ENCODE measurements at regions not wholly inside any gene's neighbourhood (a gene's known extent, or its start where the extent isn't known, plus 50 kb on each side); places are given as distances from the start of the nearest gene placed in this dataset.

DNA sequence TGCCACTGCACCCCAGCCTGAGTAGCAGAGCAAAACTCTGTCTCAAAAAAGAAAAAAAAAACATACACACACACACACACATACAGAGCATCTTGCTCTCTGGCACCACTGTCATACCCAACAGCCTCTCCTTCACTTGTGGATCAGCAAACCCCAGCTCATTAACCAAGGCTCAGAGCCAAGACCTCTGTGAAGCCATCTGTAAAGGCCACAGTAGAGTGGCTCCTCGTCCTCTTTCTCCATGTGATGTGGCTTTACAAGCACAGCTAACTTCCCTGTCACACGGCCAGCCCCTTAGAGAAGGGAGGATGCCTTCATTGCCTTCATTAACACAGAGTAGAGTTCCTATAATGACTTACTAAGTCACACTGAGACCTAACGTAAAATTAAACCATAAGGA is 62.7 kb upstream of the LSM14A start:
- H3K27ac Mint-ChIP-seq, result no peak overlapping the region
- no peaks in the 10 kb centered on the region for H3K9me3 ChIP-seq (ENCODE audit: control insufficient read depth in 1 of 2, insufficient read depth in 1 of 2, low read length in 2 of 2)
- H3K4me3 Mint-ChIP-seq, result no peak overlapping the region
- ATAC-seq (ENCODE audit: poor library complexity) (no peak), DNase-seq (no peak)
- H3K4me1 ChIP-seq (ENCODE audit: insufficient read depth, low read length), result no peaks in the 10 kb centered on the region
- no peak overlapping the region for H3K27ac ChIP-seq (ENCODE audit: low read depth in 1 of 2, low read length in 2 of 2)
- ChIA-PET POLR2A (no interaction called here), CTCF (no interaction called here)
- TF ChIP-seq, protein P1, sequence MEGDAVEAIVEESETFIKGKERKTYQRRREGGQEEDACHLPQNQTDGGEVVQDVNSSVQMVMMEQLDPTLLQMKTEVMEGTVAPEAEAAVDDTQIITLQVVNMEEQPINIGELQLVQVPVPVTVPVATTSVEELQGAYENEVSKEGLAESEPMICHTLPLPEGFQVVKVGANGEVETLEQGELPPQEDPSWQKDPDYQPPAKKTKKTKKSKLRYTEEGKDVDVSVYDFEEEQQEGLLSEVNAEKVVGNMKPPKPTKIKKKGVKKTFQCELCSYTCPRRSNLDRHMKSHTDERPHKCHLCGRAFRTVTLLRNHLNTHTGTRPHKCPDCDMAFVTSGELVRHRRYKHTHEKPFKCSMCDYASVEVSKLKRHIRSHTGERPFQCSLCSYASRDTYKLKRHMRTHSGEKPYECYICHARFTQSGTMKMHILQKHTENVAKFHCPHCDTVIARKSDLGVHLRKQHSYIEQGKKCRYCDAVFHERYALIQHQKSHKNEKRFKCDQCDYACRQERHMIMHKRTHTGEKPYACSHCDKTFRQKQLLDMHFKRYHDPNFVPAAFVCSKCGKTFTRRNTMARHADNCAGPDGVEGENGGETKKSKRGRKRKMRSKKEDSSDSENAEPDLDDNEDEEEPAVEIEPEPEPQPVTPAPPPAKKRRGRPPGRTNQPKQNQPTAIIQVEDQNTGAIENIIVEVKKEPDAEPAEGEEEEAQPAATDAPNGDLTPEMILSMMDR (IDR thresholded peaks at IDR 0.05), result no peak
- H3K9me3 Mint-ChIP-seq, result no peaks in the 10 kb centered on the region
- no peak overlapping the region for H3K4me3 ChIP-seq (ENCODE audit: low read length)
- no peaks in the 10 kb centered on the region for H3K36me3 Mint-ChIP-seq (ENCODE audit: low read depth)
- H3K4me1 Mint-ChIP-seq (ENCODE audit: low read depth), result no peaks in the 10 kb centered on the region
- no peaks in the 10 kb centered on the region for H3K36me3 ChIP-seq (ENCODE audit: insufficient read depth, low read length)
- intact Hi-C loops (cut with DNase I, micrococcal nuclease), result no loop called here
- no peaks in the 10 kb centered on the region for H3K27me3 ChIP-seq (ENCODE audit: control insufficient read depth in 1 of 2, insufficient read depth in 2 of 2, low read length in 2 of 2)
- peaks cover 14% of the 10 kb centered on the region for H3K27me3 Mint-ChIP-seq

DNA sequence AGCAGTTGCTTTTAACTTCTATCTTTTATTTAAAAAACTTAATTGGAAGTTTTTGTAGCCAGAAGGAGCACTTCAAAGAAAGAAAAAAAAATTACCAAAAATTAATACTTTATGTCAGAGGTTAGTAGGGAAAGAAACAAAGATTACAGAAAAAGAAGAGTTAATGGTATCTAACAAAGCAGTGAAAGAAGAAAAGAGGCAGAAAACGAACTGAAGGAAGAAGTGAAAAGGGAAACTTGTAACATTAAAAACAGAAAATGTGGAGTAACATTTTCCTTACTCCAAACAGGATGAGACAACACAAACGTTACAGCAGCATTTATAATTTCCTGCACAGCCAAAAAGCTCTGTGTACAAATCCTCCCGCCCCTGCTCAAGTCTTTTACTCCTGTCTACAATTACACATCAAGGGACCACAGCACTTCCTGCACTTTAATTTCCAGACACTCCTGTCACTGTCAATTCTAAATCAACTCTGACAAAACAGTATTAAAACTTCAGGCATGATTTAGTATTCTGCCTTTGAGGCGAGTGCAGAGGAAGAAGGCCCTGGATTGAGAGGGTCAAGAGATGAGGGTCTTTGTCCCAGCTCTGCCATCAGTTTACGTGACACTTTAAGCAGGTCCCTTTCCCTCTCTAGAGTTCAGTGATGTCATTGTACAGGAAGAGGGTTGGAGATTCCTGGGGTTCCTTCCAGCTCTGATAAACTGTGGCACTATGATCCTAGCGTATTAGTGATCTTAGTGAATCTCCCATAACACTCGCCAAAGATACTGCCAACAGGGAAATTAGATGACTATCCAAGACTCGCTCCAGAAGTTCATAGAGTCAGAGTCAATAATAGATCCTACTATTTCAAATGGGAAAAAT is 53.2 kb upstream of the LSM14A start:
- H3K27ac ChIP-seq (ENCODE audit: low read depth in 1 of 2, low read length in 2 of 2), result no peak overlapping the region
- peak overlapping the region; percentile 72 for H3K27ac Mint-ChIP-seq
- CTCF ChIA-PET, result interaction anchor here (0.8 to 1.5 kb wide), 2 partner anchors 24 to 26 kb away, joined by 3 read pairs; no protein-coding TSS in a partner anchor
- no peak overlapping the region for H3K4me3 ChIP-seq (ENCODE audit: low read length)
- no peak overlapping the region for H3K4me3 Mint-ChIP-seq
- H3K9me3 Mint-ChIP-seq, result no peaks in the 10 kb centered on the region
- H3K4me1 Mint-ChIP-seq (ENCODE audit: low read depth), result peaks cover 21% of the 10 kb centered on the region
- POLR2A ChIA-PET, result interaction anchor here (0.6 kb wide), 1 partner anchor 256 kb away, joined by 3 read pairs; no protein-coding TSS in a partner anchor
- no peaks in the 10 kb centered on the region for H3K4me1 ChIP-seq (ENCODE audit: insufficient read depth, low read length)
- ATAC-seq (ENCODE audit: poor library complexity) (peak; percentile 85), DNase-seq (peak in 4 of 14 experiments; percentile 15 to 42 (median 32))
- no peaks in the 10 kb centered on the region for H3K36me3 ChIP-seq (ENCODE audit: insufficient read depth, low read length)
- H3K27me3 ChIP-seq (ENCODE audit: control insufficient read depth in 1 of 2, insufficient read depth in 2 of 2, low read length in 2 of 2), result no peaks in the 10 kb centered on the region
- no peaks in the 10 kb centered on the region for H3K9me3 ChIP-seq (ENCODE audit: control insufficient read depth in 1 of 2, insufficient read depth in 1 of 2, low read length in 2 of 2)
- intact Hi-C loops (cut with DNase I, micrococcal nuclease), result no loop called here
- H3K36me3 Mint-ChIP-seq (ENCODE audit: low read depth), result no peaks in the 10 kb centered on the region
- peaks cover 4% of the 10 kb centered on the region for H3K27me3 Mint-ChIP-seq
- TF ChIP-seq, protein P1 (IDR thresholded peaks at IDR 0.05), result no peak

DNA sequence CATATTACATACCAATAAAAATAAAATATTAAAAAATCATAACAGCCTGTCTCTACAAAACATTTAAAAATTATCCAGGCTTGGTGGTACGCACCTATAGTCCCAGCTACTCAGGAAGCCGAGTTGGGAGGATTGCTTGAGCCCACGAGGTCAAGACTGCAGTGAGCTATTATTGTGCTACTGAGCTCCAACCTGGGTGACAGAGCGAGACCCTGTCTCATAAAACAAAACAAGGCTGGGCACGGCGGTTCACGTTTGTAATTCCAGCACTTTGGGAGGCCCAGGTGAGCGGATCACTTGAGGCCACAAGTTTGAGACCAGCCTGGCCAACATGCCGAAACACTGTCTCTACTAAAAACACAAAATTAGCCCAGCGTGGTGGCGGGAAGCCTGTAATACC is 52.2 kb upstream of the LSM14A start:
- DNase-seq (no peak), ATAC-seq (ENCODE audit: poor library complexity) (no peak)
- Mint-ChIP-seq H3K27ac (no peak overlapping the region), H3K36me3 (ENCODE audit: low read depth) (no peaks in the 10 kb centered on the region), H3K4me1 (ENCODE audit: low read depth) (peaks cover 21% of the 10 kb centered on the region), H3K27me3 (peaks cover 4% of the 10 kb centered on the region), H3K4me3 (no peak overlapping the region), H3K9me3 (no peaks in the 10 kb centered on the region)
- ChIA-PET CTCF (interaction anchor here (0.7 to 1.5 kb wide), 3 partner anchors 23 to 26 kb away, joined by 3 read pairs; no protein-coding TSS in a partner anchor), POLR2A (interaction anchor here (0.5 kb wide), 1 partner anchor 19 kb away, joined by 3 read pairs; no protein-coding TSS in a partner anchor)
- H3K27me3 ChIP-seq (ENCODE audit: control insufficient read depth in 1 of 2, insufficient read depth in 2 of 2, low read length in 2 of 2), result no peaks in the 10 kb centered on the region
- H3K27ac ChIP-seq (ENCODE audit: low read depth in 1 of 2, low read length in 2 of 2), result no peak overlapping the region
- H3K4me1 ChIP-seq (ENCODE audit: insufficient read depth, low read length), result no peaks in the 10 kb centered on the region
- intact Hi-C loops (cut with DNase I, micrococcal nuclease), result loop anchor here in 1 of 2 experiments (5.0 kb wide), 2 partner anchors 97 to 312 kb away; no protein-coding TSS in a partner anchor
- no peaks in the 10 kb centered on the region for H3K9me3 ChIP-seq (ENCODE audit: control insufficient read depth in 1 of 2, insufficient read depth in 1 of 2, low read length in 2 of 2)
- TF ChIP-seq, protein P1 (IDR thresholded peaks at IDR 0.05), result no peak
- H3K4me3 ChIP-seq (ENCODE audit: low read length), result no peak overlapping the region
- no peaks in the 10 kb centered on the region for H3K36me3 ChIP-seq (ENCODE audit: insufficient read depth, low read length)

All from CD4-positive, alpha-beta T cell (primary cell).